GM23248 (cell line): ENCODE measurements at regions not wholly inside any gene's neighbourhood (a gene's known extent, or its start where the extent isn't known, plus 50 kb on each side); places are given as distances from the start of the nearest gene placed in this dataset.

Source experiments
- EZH2 ChIP-seq: fragments of 200-600 bp; sonication (generic); IDR thresholded peaks from 2 replicates; pipeline ENCODE4 v1.6.1; 2018; ENCODE audit warnings: antibody characterized with exemption, mild to moderate bottlenecking; ENCODE audit not compliant: insufficient read depth, poor library complexity, severe bottlenecking
- EZH2phosphoT487 ChIP-seq: fragments of 200-600 bp; sonication (generic); IDR thresholded peaks from 2 replicates; pipeline ENCODE4 v1.6.1; 2018; ENCODE audit warnings: antibody characterized with exemption, moderate library complexity, mild to moderate bottlenecking, low read depth; ENCODE audit not compliant: insufficient read depth

GRCh38 chr11:127965939-127966668 lies 621.3 kb downstream of the ETS1 start:
- TF ChIP-seq EZH2: no peak
- TF ChIP-seq EZH2phosphoT487: no peak
